Fibroblast of upper back skin (primary cell): ENCODE measurements at regions not wholly inside any gene's neighbourhood (a gene's known extent, or its start where the extent isn't known, plus 50 kb on each side); places are given as distances from the start of the nearest gene placed in this dataset.

Source experiments
- DNase-seq: peaks from one replicate; pipeline ENCODE4 v3.0.0-alpha.2; 2013

DNA sequence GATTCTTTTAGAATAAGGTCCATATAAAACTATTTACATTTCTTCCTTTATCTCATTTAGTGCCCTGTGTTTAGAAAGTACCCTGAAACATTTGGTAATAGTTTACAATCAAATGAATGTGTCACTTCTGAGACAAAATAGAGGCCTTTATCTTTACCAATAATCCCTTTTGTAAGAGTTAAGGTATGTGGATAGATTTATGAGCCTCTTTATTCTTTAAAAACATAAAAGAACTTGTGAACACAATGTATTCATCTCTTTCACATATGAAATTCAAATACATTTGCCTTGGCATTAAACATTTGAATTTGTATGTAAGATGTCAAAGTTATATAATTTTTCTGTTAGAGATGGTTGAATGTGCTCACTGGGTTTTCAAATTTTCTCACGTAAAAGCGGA is 180.5 kb upstream of the CWC22 start:
- no peak for DNase-seq

DNA sequence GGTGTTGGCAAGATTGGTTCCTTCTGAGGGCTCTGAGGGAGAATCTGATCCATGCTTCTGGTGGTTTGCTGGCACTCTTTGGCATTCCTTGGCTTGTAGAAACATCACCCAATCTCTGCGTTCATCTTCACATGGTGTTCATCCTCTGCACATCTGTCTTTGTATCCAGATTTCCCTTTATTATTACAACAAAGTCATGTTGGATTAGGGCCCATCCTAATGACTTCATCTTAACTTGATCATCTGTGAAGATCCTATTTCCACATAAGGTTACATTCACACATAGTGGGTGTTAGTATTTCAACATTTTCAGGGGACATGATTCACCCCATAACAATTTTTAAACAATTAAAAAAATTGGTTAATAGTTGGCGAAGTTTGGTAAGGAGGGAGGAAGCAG is 177.4 kb upstream of the CWC22 start:
- DNase-seq = peak; percentile 29

DNA sequence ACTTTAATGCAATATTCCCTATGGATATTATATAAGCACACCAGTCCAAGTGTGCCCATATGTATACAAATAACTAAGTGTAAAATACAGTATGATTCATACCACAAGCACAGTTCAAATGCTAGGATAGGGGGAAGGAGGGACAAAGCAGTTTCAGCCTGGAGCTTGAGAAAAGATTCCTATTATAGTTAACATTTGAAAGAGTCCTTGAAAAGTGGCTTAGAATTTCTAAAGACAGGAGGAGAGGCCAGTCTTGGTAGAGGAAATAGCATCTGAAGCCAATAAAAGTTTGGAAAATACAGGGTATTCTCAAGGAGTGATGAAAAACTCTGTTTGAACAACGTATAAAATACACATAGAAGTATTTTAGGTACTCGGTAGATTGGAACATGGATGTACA is 173.4 kb upstream of the CWC22 start:
- no peak for DNase-seq

DNA sequence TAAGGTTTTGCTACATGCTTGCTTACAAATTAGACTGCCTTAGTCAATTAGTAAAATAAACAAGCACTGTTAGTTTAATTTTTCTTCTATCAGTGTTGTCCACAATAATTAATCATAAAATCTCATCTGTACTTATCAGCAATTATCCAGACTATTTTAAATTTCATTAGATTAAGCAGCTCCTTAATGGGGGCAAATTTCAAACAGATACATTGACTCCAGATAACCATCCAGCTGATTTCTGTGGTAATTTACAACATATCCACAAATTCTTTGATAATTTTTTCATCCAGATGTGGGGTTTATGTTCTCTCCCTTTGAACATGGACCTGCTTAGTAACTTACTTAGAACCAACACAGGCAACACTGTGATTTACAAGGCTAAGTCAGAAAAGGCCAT is 170.4 kb upstream of the CWC22 start:
- DNase-seq = no peak

DNA sequence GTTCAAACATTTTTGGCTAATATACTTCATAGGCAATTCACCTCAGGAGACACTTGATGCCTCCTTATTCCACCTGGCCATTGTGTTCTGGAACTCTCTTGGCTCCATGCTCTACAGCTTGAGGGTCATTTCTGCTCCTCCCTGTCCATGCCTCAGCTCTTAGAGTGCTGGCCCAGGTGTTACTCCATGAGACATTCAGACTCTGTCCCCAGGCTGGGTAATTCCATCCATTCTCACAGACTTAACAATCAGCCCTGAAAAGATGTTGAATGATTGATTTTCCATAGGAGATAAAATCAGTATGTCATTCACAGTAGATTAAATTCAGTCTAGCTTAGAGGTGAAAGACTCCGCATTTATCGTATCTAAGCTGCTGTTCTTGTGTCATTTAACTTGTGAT is 168.6 kb upstream of the CWC22 start:
- no peak for DNase-seq

DNA sequence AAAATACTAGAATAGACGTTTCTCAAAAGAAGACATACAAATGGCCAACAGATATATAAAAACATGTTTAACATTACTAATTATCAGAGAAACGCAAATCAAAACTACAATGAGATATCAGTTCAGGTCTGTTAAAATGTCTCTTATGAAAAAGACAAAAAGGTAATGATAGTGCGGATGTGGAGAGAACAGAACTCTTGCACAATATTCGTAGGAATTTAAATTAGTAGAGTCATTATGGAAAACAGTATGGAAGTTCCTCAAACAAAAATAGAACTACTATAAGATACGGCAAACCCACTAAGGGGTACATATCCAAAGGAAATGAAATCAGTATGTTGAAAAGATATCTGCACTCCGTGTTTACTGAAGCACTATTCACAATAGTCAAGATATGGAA is 167.5 kb upstream of the CWC22 start:
- DNase-seq = no peak

DNA sequence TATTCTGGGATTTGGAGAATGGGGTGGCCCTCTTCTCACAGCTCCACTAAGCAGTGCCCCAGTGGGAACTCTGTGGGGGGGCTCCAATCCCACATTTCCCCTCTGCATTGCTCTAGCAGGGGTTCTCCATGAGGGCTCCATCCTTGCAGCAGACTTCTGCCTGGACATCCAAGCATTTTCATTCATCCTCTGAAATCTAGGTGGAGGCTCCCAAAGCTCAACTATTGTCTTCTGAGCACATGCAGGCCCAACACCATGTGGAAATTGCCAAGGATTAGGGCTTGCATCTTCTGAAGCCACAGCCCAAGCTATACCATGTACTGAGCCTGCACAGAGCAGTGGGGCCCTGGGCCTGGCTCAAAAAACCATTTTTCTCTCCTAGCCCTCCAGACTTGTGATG is 162.4 kb upstream of the CWC22 start:
- DNase-seq = no peak

DNA sequence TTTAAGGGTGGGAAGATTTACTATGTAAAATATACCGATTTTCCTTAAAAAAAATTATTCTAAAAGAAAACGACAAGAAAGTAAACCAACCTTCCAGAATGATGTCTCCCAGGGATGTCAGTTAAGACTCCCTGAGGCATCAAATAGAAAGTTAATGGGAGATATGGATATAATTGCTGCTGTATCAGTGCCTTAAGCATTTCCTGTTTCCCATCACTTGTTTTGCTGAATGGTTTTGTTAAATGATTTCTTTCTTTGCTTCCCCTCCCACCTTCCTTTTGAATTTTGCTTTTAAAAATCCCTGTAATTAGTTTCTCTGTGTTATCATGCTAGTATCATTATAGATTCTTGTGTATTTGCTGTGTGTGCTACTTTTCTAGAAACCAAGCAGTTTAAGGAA is 154.3 kb upstream of the CWC22 start:
- DNase-seq = no peak

DNA sequence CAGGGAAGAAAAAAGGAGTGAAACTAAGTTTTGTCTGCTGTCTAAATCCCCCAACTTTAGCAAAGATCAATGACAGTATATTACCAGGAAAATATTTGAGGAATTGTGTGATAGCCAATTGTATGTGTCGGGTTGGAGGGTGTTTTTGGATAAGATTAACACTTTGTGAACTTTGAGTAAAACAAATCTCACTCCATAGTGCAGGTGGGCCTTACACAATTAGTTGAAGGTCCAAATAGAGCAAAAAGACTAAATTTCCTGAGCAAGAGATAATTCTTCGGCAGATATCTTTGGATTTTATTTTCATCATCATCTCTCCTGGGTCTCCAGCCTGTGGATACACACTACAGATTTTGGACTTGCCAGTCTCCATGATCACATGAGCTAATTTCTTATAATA is 152.8 kb upstream of the CWC22 start:
- DNase-seq = no peak

DNA sequence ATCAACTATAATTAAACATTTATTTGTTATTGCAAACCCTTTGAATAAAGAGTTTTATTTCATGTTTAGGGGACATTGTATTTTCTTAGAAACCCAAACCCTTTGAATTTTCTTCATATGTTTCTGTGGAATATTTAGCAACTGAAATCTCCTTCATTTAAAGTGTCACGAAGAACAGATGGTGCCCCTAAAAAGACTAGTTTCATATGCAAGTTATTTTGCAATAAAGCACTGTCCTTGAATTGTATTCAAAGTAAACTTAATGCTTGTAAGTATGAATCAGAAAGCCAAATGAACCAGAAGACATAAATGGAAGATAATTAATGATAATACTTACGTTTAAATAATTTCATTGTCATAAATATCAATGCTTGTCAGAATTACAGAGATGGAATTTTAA is 151.9 kb upstream of the CWC22 start:
- DNase-seq = no peak

DNA sequence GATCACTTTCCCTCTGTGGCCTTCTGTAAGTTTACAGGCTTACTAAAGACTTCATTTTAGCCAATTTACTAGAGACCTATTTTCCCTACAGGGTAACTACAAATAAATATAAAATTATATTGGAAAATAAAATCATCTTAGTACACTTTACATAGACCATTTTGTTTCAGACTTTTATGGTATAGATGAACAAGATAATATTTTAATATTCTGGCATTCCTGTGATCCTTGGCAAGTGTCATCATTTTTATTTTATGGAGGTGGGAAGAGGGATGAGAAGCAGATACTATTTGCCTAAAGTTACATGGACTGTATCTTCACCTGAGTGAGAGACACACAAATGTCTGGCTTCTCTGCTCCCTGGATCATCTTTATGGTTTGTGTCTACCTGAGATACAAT is 149.6 kb upstream of the CWC22 start:
- no peak for DNase-seq

DNA sequence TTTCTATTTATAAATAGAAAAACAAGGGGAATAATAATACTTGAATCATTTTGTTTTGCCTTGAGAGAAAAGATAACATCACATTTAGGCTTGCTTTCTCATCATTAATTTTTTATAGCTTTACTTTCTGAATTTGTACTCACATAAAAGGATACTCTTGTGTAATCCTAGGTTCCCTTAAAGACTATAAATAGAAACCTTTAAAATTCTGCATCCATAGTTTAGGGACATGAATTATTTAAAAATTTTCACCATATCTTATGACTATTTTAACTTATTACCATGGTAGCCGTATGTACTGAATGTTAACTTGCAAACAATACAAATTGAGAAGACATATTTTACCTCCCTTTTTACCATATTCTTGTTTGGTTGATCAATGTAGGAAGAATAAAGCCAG is 143.5 kb upstream of the CWC22 start:
- no peak for DNase-seq

DNA sequence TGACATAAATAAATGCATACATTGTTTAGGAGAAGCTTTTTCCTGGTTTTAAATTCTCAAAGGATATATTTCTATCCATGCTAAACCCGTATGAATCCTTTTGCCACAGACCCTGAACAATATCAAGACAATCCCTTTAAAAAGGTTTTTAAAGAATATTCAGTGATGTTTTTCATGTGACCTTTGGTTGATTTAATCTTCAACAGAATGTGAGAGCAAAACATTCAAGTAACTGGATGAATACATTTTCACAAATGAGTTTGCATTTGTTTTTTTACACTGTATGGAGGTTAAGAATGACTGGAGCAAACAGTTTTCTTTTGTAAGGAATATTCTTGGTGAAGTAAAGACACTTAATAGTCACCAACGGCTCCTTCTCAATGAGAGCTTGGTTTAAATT is 139.4 kb upstream of the CWC22 start:
- no peak for DNase-seq

DNA sequence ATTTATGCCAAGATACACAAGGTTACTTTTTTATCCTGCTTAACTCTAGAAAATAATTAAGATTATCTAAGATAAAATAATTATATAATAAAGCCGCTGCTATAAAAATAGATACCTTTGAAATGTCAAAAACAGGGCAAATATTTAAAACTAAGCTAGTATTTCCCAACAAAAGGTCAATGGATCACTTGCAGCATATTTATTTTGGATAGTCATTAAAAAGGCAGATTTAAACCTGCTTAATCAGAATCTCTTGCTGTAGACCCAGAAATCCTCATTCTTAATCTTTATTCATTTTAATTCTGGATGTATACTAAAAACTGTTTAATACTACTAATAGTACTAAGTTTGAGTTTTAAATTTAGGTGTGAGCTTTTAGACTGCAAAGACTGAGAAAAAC is 139.0 kb upstream of the CWC22 start:
- DNase-seq = no peak

DNA sequence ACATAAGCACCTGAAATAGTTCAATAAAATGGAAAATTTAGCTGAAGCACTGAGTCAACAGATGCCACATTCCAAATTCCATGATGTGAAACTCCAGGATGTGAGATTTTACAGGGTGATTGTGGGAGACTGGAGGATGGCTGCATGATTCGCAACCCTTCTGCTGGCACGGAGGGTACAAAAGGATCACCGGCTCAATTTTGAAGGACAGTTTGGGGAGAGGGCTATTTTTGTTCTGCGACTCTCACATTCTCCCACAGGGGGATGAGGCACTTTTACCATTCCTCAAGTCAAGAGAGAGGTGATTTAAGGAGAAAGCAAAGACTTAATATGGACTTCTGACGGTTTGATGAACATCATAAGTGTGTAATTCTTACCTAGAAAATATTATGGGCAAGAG is 138.1 kb upstream of the CWC22 start:
- DNase-seq = no peak

DNA sequence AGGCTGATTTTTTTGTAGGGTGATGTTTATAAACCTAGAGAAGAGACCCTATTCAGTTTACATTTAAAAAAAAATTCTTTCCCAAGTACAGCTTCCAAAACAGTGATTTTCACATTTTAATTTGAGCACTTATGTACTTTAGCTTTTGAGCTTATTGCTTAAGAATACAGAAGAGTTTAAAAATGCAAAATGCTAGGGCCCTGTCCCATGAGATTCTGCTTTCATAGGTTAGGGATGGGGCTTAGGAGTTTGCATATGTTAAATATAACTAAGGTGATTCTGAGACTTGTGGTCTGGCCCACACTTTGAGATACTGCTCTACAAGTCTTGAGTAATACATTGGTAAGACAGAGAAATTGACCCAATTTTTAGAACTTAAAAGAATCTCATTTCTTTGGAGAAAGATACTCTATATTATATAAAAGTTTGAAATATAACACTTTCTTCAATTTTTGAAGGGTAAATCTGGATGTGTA is 137.3 kb upstream of the CWC22 start:
- no peak for DNase-seq

DNA sequence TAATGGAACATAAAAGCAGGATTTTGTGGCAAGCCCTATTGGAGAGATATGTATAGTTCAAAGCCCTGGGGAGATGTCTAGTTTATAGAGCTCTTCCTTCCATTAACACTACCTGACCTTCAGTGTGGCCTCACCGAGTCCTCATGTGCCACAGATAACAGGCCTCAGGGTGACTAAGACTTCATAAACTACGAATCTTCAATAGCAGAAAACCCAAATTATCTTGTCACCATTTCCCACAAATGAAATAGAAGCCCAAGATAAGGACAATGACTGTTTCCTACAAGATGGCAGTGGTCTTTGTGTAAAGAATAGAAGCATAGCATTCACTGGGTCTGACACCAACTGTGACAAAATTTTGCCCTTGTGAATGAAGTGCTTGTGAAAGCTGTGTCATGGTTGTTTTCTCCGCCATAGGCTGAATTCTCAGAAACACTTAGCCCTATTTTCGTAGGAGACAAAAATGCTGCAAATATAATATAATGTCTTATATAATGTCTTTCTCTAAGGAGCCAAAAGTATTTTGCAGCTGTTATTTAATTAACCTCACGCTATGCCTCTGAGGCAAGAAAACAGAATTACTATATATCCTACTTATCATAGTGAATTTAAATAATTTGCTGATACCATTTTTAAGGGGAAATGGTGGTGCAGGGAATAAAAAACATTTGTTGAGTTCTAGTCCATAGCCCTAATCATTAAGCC is 136.7 kb upstream of the CWC22 start:
- no peak for DNase-seq

DNA sequence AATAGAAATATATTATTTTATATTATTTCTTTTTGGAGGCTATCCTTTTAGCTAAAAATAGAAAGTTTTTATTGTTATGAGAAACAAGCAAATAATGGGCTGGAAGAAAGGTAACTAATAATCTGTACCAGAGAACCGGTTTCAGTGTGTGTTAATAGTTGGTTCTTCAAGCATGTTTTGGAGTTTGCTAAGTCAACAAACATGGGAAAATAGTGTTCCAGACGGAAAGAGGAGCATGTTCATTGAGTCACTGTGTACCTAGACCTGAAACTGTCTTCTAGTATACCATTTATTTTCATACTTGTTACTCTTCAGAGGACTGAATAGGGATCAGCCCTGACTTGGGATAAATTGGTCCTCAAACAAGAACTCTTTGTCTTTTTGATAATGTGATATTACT is 134.5 kb upstream of the CWC22 start:
- no peak for DNase-seq

DNA sequence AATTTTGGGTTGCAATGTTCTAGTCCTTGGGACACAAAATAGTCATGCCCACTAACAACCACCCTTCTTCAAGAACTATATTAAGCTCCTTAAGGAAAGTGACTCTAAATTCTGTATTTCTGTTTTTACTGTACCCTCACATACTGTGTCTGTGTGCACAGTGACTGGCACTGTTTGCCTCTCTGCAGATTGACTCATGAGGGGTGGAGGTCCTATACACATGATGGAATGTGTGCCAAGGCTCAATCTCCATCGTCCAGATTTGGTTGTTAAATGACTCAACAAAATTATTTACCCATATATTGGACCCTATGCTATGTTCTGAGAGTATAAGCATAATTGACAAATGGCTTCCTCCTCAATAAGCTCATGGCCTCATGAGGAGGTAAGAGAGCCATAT is 126.6 kb upstream of the CWC22 start:
- DNase-seq = no peak

DNA sequence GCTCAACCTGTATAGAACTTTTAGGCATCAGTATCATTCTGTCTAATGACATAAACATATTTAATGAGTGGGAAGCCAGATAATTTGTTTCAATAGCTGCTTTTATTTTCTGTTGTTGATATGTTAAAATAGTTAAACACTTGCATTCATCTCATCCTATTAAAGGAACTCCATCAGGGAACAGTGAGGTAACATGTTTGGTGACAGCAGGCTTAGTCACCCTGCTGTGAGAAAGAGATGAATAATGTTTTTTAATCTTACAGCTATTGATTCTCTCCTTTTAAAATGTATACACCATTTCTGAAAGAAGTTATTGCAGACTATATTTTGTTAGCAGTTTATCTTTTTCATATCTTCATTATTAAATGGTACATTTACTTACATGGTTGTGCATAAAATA is 123.3 kb upstream of the CWC22 start:
- no peak for DNase-seq

DNA sequence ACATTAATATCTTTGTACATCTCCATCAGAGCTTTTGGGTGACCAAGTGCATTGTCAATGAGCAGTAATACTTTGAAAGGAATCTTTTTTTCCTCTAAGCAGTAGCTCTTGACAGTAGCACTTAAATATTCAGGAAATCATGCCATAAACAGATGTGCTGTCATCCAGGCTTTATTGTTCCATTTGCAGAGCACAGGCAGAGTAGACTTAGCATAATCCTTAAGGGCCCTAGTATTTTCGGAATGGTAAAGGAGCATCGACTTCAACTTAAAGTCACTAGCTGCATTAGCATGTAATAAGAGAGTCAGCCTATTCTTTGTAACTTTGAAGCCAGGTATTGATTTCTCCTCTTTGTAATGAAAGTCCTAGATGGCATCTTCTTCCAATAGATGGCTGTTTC is 121.8 kb upstream of the CWC22 start:
- DNase-seq = no peak

DNA sequence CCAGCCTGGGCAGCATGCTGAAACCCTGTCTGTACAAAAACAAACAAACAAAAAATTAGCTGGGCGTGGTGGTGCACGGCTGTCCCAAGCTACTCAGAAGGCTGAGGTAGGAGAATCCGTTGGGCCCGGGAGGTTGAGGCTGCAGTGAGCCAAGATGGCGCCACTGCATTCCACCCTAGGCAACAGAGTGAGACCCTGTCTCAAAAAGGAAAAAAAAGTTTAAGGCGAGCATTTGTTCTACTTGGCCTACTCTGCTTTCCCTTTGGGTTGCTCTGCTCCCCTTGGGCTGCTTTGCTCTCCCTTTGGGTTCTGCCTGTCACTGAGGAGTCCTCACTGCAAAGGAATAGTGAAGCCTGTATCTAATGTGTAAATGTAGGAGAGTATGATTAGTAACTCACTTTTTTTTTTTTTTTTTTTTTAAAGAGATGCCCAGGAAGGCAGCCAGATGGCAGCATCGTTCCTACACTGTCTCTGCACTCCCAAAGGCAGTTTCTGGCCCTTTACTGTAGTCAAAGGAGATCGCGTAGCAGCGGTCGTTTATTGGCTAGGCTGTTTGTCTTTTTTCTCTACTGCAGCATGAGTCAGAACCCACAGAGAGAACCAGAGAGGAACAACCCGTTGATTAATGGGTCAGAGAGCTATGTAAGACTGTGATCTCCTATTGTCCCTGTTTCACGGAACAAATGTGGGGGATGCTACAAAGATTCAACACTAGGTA is 118.3 kb upstream of the CWC22 start:
- peak; percentile 95 for DNase-seq

DNA sequence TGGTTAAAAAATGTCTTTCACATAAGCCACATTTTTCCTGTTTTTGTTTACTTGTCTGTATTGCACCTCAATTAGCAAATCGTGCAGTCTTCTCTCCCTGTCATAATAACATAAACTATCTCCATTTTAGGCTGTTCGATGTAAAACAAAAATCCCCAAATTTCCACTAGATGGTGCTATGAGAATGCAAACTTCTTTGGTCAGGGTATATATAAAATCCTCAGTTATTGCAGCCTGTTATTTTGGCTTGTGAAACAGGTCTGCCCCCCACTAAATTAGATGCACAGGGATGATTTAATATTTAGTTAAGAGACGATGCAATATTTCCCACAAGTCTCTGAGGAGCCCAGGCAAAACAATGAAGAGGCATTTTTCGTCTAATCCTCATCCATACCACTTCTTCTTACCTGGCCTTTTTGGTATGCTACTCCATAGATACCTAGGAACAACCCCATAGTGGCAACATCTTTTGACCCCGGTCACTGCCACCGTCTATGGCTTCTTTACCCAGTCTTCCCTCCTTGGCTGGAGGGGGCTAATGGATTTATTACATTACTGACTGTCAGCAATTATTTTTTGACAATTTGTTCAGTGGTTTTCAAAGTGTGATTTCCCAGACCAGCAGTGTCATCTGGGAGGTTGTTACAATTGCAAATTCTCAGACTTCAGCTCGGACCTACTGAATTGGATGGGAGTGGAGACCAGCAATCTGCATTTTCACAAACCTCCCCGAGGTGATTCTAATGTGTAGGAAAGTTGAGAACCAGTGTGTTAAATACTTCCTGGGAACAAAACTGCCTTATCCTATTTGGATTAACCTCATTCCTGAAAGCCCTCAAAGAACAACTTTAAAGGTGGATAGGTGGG is 117.4 kb upstream of the CWC22 start:
- peak; percentile 69 for DNase-seq

DNA sequence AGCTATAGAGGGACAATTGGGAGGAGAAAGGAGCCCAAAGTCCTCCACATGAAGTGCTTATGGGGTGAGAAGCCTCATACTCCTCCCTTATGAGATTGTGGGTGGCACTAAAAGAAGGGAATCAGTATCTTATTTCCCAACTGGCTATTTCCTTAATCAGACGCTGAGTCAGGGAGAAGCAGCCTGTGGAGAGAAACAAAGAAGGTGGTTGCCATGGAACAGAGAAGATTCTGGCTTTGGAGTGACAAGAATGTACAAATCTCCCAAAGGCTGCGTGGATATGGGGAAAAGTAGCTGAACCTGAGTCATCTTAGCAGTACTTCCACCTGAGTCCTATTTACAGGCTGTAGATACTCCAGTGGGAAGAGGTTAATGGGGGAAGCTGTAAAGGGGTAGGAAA is 115.8 kb upstream of the CWC22 start:
- DNase-seq = peak; percentile 18
